ENCODE measurements at regions not wholly inside any gene's neighbourhood (a gene's known extent, or its start where the extent isn't known, plus 50 kb on each side); places are given as distances from the start of the nearest gene placed in this dataset.
"Not testable (repeated sequence)": the region's sequence is repeated elsewhere in the genome, so short reads cannot be mapped to it uniquely, and the experiment has no call there.

- ATAC-seq (ENCODE audit: insufficient read depth, low FRiP score) = no peak
- no peak for DNase-seq
- Histone ChIP-seq H3K27ac (ENCODE audit: low read depth in 1 of 2, low read length in 1 of 2) (no peak overlapping the region), H3K36me3 (ENCODE audit: control insufficient read depth in 4 of 4, insufficient read depth in 4 of 4, low read length in 4 of 4) (no peaks in the 10 kb centered on the region), H3K9me3 (ENCODE audit: control insufficient read depth in 4 of 4, insufficient read depth in 3 of 4, low read length in 3 of 4) (peaks cover 0 to 7% (median 2%) of the 10 kb centered on the region in 4 donors), H3K27me3 (ENCODE audit: control insufficient read depth in 3 of 3, insufficient read depth in 3 of 3, low read length in 2 of 3) (no peaks in the 10 kb centered on the region), H3K9ac (ENCODE audit: insufficient read depth in 1 of 2, low read length in 2 of 2) (no peak overlapping the region), H3K4me1 (ENCODE audit: control insufficient read depth in 5 of 5, insufficient read depth in 5 of 5, low read length in 5 of 5) (no peaks in the 10 kb centered on the region), H3K4me3 (no peak overlapping the region)
- TF ChIP-seq, protein P1, sequence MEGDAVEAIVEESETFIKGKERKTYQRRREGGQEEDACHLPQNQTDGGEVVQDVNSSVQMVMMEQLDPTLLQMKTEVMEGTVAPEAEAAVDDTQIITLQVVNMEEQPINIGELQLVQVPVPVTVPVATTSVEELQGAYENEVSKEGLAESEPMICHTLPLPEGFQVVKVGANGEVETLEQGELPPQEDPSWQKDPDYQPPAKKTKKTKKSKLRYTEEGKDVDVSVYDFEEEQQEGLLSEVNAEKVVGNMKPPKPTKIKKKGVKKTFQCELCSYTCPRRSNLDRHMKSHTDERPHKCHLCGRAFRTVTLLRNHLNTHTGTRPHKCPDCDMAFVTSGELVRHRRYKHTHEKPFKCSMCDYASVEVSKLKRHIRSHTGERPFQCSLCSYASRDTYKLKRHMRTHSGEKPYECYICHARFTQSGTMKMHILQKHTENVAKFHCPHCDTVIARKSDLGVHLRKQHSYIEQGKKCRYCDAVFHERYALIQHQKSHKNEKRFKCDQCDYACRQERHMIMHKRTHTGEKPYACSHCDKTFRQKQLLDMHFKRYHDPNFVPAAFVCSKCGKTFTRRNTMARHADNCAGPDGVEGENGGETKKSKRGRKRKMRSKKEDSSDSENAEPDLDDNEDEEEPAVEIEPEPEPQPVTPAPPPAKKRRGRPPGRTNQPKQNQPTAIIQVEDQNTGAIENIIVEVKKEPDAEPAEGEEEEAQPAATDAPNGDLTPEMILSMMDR (IDR thresholded peaks at IDR 0.05; ENCODE audit: control extremely low read depth, extremely low read depth) = no peak
- 85 to 87% methylated on average over 4 of the region's 4 CpGs for WGBS, 2 donors
Observed at GRCh38 chr5:138676556-138677193, 76.5 kb upstream of the CTNNA1 start.

DNA sequence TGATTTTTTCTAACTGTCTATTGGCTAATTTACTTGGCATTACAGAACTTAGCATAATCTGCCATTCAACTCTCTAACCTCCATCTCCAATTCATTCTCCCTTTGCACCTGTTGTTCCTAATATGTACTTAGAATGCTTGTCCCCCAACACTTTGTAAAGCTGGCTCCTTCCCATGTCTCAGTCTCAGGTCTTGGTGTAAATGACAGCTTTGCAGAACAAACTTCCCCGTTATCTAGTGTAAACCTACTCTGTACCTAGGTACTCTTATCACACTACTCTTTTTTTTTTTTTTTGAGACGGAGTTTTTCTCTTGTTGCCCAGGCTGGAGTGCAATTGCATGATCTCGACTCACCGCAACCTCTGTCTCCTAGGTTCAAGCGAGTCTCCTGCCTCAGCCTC, 77.2 kb upstream of the CTNNA1 start:
- DNase-seq (no peak), ATAC-seq (ENCODE audit: insufficient read depth, low FRiP score) (no peak)
- H3K9me3 ChIP-seq (ENCODE audit: control insufficient read depth in 4 of 4, insufficient read depth in 3 of 4, low read length in 3 of 4) = peaks cover 0 to 7% (median 2%) of the 10 kb centered on the region in 4 donors
- no peaks in the 10 kb centered on the region for H3K36me3 ChIP-seq (ENCODE audit: control insufficient read depth in 4 of 4, insufficient read depth in 4 of 4, low read length in 4 of 4)
- H3K27me3 ChIP-seq (ENCODE audit: control insufficient read depth in 3 of 3, insufficient read depth in 3 of 3, low read length in 2 of 3) = no peaks in the 10 kb centered on the region
- H3K27ac ChIP-seq (ENCODE audit: low read depth in 1 of 2, low read length in 1 of 2) = no peak overlapping the region
- H3K4me3 ChIP-seq = no peak overlapping the region
- H3K4me1 ChIP-seq (ENCODE audit: control insufficient read depth in 5 of 5, insufficient read depth in 5 of 5, low read length in 5 of 5) = no peaks in the 10 kb centered on the region
- 75 to 78% methylated on average over 5 of the region's 5 CpGs for WGBS, 2 donors
- TF ChIP-seq, protein P1 (IDR thresholded peaks at IDR 0.05; ENCODE audit: control extremely low read depth, extremely low read depth) = no peak
- H3K9ac ChIP-seq (ENCODE audit: insufficient read depth in 1 of 2, low read length in 2 of 2) = no peak overlapping the region

- no peak for DNase-seq
- no peak overlapping the region for H3K4me3 ChIP-seq
- H3K4me1 ChIP-seq (ENCODE audit: control insufficient read depth in 5 of 5, insufficient read depth in 5 of 5, low read length in 5 of 5) = no peaks in the 10 kb centered on the region
- ATAC-seq (ENCODE audit: insufficient read depth, low FRiP score) = no peak
- TF ChIP-seq, protein P1 (IDR thresholded peaks at IDR 0.05; ENCODE audit: control extremely low read depth, extremely low read depth) = no peak
- H3K9me3 ChIP-seq (ENCODE audit: control insufficient read depth in 4 of 4, insufficient read depth in 3 of 4, low read length in 3 of 4) = peaks cover 0 to 2% (median 0%) of the 10 kb centered on the region in 4 donors
- H3K27ac ChIP-seq (ENCODE audit: low read depth in 1 of 2, low read length in 1 of 2) = peak overlapping the region in 1 of 2 donors; percentile 85
- H3K27me3 ChIP-seq (ENCODE audit: control insufficient read depth in 3 of 3, insufficient read depth in 3 of 3, low read length in 2 of 3) = no peaks in the 10 kb centered on the region
- no peaks in the 10 kb centered on the region for H3K36me3 ChIP-seq (ENCODE audit: control insufficient read depth in 4 of 4, insufficient read depth in 4 of 4, low read length in 4 of 4)
- H3K9ac ChIP-seq (ENCODE audit: insufficient read depth in 1 of 2, low read length in 2 of 2) = no peak overlapping the region
- WGBS, 2 donors = 57 to 59% methylated on average over 8 of the region's 8 CpGs
Observed at GRCh38 chr5:138668451-138669380, 84.5 kb upstream of the CTNNA1 start.

DNA sequence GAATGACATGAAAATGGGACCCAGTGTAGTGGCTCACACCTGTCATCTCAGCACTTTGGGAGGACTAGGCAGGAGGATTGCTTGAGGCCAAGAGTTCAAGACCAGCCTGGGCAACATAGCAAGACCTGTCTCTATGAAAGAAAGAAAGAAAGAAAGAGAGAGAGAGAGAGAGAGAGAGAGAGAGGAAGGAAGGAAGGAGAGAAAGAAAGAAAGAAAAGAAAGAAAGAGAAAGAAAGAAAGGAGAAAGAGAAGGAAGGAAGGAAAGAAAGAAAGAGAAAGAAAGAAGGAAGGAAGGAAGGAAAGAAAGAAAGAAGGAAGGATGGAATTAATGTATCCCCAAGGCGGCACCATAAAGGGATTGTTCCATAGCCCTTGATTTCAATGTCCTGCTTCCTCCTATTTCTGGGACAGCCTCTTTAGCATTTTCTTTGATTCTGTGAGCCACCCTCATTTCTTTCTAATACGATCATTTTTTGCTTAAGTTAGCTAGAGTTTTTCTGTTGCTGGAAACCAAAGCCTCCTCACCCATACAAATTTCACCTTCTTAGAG, 85.4 kb upstream of the CTNNA1 start:
- not testable (repeated sequence) for H3K36me3 ChIP-seq (ENCODE audit: control insufficient read depth in 4 of 4, insufficient read depth in 4 of 4, low read length in 4 of 4); H3K4me1 ChIP-seq (ENCODE audit: control insufficient read depth in 5 of 5, insufficient read depth in 5 of 5, low read length in 5 of 5); H3K9me3 ChIP-seq (ENCODE audit: control insufficient read depth in 4 of 4, insufficient read depth in 3 of 4, low read length in 3 of 4); ATAC-seq (ENCODE audit: insufficient read depth, low FRiP score); DNase-seq; H3K27me3 ChIP-seq (ENCODE audit: control insufficient read depth in 3 of 3, insufficient read depth in 3 of 3, low read length in 2 of 3); H3K4me3 ChIP-seq; H3K9ac ChIP-seq (ENCODE audit: insufficient read depth in 1 of 2, low read length in 2 of 2)
- WGBS, 2 donors = 85 to 90% methylated on average over 2 of the region's 2 CpGs
- peak overlapping the region in 1 of 2 donors; percentile 78 for H3K27ac ChIP-seq (ENCODE audit: low read depth in 1 of 2, low read length in 1 of 2)

Measured in lung (tissue), 11 donors.